ENCODE measurements at regions not wholly inside any gene's neighbourhood (a gene's known extent, or its start where the extent isn't known, plus 50 kb on each side); places are given as distances from the start of the nearest gene placed in this dataset.
"Not testable (repeated sequence)": the region's sequence is repeated elsewhere in the genome, so short reads cannot be mapped to it uniquely, and the experiment has no call there.

DNA sequence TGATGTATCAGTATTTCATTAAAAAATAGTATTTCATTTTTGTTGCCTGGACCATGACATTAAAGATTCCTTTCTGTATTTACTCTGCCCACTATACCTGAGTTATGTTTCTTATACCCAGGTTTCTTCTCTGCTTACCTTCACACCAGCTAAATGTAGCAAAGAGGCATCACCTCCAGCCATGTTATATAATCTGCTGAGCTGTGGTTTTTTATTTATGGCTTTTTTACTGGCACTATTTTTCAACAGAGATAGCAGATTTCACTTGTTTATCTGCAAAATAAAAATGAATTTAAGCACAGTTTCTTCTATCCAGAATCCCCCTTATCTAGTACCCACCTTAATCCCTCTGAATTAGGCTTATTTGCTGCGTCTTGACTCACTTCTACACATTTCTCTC is 979.0 kb upstream of the MAN1A1 start:
- no peak for DNase-seq

DNA sequence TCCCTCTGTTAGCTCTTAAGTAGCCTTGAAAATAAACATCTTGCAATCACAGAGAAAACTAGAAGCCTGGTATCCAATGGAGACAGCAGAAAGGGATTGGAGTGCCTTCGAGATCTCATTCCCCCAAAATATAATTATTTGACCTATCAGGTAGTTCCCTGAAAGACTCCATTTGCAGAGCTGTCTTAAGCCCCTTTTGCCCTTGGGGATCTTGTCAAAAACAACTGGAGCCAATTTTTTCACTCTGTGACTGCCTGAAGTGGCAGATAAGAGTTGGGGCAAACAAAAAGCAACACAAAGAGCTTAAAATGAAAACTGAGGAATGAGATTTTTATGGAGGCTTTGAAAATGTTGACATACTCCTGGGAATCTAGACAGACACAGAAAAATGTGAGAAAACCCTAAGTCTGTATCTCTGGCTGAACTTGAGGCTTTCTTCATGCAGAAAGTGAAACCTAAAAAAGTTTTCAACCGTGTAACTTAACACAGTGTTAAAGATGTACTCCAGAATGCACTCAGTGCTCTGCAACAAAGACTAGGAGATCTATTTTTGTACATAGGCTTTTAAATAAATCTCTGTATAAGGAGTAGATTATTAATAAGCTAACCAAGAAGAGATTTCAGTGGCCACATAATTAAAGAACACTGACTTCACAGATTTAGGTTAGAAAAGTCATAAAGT is 971.1 kb upstream of the MAN1A1 start:
- no peak for DNase-seq

DNA sequence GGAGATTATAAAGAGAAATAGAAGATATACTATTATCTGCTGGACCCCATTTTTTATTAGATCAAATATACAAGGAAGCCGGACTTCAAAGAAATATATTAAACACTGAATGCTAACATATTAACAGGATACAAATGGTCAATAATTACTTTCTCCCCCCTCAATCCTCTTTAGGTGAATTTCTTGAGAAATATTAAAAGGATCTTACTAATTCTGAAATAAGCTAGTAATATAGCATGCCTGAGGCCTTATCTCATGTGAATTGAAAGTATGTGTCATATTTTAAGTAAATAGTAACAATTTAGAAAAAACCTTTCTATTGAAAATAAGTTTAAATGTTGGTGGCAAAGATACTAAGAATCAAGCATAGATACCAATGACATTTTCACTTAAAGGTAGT is 954.7 kb upstream of the MAN1A1 start:
- no peak for DNase-seq

DNA sequence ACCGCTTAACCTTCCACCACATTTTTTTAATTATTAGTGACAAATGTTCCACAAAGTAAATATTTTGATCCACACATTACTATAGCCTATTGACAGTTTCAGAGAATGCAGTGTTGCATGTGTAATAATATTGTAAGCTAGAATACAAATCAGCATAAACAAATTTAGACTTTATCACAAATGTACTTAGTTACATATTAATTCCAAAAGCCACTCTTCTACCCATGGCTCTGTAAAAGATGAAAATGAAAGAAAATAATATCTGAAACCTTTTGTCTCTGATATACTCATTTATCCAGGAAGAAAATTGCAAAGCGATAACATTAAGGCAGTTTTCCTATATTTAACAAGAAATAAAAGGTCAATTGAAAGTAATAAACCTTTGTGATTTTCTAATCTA is 954.0 kb upstream of the MAN1A1 start:
- no peak for DNase-seq

DNA sequence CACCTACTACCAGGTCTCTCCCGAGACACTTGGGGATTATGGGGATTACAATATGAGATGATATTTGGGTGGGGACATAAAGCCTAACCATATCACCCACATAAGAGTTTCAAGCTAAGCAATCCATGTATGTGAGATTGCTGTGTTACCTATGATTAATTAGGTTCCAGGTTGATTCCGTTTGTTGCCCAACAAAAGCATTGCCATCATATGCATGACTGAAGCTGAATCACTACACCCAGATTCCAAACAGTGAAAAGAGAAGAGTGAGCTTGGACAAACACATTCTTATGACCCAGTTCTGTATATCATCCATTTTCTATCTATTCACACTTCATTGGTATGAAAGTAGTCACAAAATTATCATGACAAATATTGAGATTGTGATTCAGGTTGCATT is 952.5 kb upstream of the MAN1A1 start:
- DNase-seq = no peak

DNA sequence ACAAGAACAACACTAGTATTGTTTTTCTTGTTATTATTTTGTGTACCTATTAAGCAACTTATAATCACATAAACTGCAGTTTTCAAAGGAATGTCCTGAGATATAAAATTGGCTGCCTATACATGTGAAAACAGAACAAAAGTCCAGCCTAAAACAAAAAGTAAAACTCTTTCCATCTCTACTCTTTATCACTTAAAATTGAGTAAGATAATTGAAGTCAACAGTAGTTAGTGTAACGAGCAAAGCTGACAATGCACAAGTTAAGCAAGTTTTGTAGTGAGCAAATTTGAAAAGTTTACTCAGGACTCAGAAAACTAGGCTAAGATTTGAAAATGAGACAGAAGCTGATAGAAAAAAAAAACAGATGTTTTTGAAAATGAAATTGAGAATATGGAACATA is 941.4 kb upstream of the MAN1A1 start:
- no peak for DNase-seq

DNA sequence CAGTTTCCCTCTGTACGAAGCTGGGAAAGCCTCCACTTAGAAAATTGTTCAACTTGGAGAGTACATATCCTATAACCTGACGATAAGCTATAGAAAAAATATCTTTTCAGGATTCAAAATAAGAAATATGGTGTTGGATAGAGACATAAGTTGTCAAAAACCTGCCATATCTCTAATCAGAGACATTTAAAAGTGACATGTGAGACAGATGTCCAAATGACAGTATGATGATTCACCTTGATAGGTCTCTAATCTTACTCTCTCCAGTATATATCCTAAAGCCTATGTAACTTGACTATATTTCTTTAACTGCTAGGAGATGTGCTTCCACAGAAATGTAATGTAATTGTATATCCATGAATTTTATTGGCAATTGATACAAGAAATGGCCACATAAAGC is 932.4 kb upstream of the MAN1A1 start:
- DNase-seq = no peak

DNA sequence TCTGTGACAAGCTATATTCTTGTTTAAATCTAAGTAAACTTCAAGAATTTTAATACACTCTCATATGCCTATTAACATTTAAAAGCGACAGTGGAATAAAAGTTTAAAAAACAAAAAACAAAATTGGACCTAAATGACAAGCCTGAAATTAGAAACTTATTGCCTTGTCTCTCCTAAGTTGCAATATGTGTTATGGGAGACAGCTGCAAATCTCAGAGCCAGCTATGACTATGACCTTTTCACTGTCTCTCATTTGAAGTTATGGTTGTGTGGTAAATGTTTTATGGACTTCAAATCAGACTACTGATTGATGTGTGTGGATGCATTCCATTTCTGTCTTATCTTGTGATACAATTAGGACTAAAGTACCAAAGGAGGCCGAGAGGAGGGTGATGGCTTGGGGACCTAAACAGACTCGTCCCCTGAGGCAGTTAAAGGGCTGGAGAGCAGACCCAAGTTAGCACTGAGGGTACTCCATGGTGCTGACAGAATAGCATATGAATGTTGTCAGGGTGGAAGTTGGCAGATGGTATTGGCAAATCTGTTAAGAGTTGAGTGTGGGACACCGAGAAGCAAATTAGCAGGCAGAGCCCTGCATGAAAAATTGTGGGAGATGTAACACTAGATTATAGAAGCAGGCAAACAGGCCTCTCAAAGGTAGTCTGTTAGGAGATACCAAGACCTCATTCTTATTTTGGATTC is 930.1 kb upstream of the MAN1A1 start:
- peak; percentile 66 for DNase-seq

DNA sequence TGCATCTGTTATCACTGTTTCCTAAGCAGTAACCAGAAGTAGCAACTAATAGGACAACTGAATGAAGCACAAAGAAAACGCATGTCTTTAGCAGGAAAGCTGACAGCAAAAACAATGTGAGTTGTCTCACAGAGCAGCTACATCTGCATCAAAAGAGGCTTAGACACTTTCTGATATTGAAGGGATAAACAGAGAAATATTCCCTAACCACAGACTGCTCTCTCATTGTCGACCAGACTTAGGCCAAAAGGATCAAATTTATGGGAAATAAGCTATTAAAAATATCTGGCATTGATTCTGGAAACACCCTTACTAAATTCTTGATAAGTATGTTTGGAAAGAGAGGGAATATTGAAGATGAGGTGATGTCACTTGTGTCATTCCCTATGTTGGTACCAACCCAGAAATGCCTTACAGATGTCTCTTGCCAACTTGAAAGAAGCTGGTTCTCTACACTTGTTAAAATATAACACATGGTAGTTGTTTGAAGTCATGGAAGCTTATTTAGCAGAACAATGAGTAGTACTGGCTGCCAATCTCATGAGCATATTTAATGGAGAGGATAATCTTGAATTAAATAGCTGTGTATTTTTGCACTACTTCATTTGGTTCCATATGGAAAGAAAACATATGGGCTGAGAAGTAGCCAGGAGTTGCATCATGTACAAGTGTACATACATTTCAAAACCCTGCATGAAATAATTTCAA is 929.3 kb upstream of the MAN1A1 start:
- peak; percentile 33 for DNase-seq

DNA sequence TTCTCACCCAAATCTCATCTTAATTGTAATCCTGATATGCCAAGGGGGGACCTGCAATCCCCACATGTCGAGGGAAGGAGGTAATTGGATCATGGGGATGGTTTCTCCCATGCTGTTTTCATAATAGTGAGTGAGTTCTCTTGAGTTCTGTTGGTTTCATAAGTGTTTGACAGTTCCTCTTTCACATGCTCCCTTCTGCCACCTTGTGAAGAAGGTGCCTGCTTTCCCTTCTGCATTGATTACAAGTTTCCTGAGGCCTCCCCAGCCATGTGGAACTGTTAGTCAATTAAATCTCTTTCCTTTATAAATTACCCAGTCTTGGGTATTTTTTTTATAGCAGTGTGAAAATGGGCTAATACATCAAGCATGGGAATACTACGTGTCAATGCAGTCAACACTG is 925.0 kb upstream of the MAN1A1 start:
- DNase-seq = no peak

DNA sequence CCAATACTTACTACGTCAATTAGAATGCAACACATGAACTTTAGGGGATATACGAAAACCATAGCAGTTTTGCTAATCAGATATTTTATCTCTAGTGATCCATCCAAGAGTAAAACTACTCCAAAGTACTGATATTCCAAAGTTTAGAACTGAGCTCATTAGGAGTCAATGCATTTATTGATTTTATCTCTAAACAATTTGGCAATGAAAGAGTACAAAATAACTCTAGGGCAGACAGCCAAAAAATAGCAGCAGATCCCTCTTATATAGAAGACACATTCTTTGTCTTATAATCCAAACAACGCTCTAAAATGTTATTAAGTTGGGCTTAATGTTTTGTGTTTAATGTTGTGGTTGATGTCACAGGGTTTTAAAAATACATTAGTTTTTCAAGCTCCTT is 923.9 kb upstream of the MAN1A1 start:
- DNase-seq = no peak

DNA sequence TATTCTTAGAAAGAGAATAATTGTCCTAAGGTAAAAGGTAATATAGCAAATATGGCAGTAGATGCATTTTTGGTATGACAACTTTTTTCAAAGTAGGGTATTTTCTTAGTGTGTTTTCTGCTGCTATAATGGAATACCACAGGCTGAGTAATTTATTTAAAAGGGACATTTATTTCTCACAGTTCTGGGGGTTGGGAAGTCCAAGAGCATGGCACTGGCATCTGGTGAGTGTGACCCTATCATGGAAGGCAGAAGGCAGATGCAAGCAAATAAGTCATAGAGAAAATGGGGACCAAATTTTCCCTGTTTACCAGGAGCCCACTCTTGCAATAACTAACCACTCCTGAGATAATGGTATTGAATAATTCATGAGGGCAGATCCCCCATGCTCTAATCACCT is 922.5 kb upstream of the MAN1A1 start:
- DNase-seq = no peak

DNA sequence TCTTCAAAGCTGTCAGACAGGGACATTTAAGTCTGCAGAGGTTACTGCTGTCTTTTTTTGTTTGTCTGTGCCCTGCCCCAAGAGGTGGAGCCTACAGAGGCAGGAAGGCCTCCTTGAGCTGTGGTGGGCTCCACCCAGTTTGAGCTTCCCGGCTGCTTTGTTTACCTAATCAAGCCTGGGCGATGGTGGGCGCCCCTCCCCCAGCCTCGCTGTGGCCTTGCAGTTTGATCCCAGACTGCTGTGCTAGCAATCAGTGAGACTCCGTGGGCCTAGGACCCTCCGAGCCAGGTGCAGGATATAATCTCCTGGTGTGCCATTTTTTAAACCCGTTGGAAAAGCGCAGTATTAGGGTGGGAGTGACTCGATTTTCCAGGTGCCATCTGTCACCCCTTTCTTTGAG is 918.7 kb upstream of the MAN1A1 start:
- not testable (repeated sequence) for DNase-seq

DNA sequence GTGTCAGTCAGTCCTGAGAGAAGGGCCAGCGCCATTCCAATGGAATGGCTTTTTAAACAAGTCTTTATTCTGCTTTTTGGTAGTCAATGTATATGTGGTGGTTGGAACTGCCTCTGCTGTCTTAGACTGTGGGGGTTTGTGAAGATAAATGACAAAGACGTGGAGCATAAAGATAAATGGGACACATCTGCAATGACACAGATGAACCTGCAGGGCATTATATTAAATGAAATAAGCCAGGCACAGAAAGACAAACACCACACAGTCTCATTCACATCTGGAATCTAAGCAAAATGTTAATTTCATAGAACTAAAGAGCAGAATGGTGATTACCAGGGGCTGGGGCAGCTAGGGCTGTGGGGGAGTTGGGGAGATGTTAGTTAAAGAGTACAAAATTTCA is 912.8 kb upstream of the MAN1A1 start:
- DNase-seq = no peak

DNA sequence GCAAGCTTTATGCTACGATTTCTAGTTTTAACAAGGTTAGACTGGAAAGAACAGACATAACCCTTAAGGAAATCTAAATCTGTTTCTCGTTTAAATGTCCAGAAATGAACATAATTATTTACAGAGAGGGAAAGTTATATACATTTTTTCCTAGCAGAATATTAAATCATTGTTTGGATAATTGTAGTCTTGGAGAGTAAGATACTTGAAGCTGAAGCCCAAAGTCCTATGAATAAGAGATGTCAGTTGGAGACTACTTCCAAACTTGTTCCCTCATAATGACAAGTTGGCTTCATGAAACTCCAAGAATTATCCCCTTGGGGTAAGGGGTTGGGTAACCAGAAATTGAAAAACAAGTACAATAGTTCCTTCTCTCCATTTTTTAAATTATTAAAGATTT is 911.1 kb upstream of the MAN1A1 start:
- no peak for DNase-seq

DNA sequence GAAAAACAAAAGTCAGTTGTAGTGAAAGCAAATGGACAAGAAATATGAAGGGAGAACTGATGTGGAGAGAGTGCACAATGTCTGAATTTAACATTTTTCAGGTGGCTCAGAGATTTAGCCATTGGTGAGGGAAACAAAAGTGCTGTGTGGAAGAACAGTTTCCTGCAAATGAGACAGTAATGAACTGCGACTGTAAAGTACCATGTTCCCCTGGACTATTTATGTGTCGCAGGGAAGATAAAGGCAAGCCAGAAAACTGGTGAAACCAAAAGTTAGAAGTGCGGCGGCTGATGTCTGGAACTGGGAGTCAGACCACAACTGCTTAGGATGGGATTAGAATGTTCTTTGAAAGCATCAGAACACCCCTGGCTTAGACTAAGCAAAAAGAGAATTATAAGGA is 905.1 kb upstream of the MAN1A1 start:
- DNase-seq = no peak

DNA sequence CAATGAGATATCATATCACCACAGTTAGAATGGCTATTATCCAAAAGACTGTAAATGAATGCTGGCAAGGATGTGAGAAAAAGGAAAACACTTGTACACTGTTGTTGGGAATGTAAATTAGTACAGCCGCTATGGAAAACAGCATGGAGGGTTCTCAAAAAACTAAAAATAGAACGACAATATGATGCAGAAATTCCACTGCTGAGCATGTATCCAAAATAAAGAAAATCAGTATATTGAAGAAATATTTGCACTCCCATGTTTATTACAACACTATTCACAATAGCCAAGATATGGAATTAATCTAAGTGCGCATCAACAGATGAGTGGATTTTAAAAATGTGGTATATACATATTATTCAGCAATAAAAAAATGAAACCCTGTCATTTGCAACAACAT is 898.9 kb upstream of the MAN1A1 start:
- no peak for DNase-seq

DNA sequence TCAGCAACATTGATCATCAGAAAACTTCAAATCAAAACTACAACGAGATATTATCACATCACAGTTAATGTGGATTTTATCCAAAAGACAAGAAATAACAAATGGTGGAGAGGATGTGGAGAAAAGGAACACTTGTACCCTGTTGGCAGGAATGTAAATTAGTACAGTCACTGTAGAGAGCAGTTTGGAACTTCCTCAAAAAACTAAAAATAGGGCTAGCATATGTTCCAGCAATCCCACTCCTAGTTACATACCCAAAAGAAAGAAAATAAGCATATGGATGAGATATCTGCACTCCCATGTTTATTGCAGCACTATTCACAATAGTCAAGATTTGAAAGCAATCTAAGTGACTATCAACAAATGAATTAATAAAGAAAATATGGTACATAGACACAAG is 887.7 kb upstream of the MAN1A1 start:
- no peak for DNase-seq

DNA sequence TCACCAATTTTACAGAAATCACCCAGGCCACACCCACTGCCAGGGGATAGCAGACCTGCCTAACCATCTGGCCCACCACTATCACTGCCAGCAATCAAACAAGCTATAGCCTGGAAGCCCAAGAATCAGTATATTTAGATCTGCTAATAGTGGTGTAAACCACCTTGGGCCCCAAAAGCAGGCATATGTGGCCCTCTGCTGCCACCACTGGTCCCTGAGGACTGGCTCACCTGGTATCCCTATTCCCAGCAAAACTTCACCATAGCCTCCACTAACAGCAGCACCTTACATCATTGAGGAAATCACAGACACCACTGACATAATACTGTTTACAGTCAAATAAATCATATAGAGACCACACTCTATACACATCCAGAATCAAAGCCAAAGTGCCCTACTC is 880.4 kb upstream of the MAN1A1 start:
- DNase-seq = no peak

DNA sequence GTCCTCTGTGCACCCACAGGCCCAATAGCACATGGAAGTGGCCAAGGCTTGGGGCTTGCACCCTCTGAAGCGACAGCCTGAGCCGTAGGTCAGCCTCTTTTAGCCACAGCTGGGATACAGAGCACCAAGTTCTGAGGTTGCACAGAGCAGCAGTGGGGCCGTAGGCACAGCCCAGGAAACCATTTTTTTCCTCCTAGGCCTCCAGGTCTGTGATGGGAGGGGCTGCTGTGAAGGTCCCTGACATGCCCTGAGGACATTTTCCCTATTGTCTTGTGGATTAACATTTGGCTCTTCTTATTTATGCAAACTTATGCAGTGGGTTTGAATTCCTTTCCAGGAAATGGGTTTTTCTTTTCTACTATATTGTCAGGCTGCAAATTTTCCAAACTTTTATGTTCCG is 878.7 kb upstream of the MAN1A1 start:
- DNase-seq = no peak

DNA sequence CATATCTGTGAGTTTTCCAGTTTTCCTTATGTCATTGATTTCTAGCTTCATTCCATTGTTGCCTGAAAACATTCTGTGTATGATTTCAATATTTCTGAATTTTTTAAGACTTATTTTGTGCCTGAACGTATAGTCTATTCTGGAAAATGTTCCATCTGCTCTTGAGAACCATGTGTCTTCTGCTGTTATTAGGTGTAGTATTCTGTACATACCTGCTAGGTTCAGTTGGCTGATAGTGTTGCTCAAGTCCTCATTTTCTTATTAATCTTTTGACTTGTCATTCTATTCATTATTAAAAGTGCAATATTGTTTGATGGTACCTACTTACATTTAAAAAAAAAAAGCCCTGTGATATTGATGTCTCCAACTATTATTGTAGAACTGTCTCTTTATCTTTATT is 869.8 kb upstream of the MAN1A1 start:
- no peak for DNase-seq

DNA sequence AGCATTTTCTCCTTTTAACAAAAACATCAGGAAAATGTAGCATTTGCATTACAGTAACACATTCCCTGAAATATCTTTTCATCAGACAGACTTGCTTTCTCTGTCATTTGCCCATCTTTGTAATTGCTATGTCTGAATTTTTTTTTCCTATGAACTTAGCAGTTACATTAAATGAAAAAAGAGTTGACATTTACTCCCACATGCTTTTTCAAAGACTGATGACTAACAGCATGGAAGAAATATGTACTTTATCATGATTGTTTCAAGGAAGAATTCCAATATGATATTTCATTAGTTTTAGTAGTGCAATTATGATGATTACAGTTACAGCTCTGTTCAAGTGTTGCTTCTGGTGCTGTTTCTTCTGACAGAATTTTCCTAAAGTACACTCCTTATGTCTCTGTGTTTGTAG is 864.5 kb upstream of the MAN1A1 start:
- DNase-seq = no peak

DNA sequence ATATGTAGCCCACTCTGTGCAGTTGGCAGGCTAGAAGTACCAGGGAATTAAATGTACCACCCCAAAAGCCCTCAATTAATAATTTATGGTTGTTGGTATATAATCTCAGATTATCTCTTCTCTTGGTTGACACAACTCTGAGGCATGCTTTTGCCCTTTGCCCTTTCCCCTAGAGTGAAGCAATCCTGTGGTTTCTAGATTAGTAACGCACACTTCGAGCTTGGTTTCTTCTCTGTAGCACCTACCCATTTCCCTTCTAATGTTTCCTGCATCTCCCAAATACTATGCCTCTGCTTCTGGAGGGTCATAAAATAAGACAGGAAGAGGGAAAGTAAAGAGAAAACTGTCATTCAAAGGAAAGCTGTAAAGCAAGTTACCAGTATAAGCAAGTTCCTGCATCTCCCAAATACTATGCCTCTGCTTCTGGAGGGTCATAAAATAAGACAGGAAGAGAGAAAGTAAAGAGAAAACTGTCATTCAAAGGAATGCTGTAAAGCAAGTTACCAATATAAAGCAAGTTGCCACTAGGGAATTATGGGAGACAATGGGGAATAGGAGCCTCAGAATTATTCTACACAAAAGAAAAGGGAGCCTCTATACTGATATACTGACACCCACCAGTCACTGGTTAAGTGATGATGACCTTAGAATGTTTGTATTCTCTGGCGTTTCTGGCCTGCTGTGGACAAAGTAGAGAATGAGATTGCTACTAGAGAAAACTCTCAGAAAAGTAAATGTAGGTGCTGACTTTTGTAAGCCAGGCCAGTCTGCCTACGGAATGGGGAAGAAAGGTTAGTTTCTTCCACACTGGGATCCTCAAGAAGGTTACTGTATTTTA is 862.6 kb upstream of the MAN1A1 start:
- no peak for DNase-seq

DNA sequence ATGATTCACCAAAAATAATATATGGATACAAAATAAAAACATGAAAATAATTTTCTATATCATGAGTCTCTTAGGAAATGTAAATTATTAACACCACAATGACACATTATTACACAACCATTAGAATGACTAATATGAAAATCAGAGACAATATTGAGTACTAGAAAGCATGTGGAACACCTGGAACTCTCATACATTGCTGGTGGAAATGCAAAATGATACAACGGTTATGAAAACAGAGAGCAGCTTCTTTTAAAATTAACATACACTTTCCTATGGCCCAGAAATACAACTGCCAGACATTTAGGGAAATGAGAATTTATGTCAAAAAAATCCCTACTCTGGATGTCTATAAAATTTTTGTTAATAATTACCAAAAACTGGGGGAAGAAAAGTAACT is 853.3 kb upstream of the MAN1A1 start:
- DNase-seq = no peak

Measured in NCI-H524 treated with DMSO at 0.1 percent for 48 hours (cell line).